K562 (cell line): ENCODE measurements at regions not wholly inside any gene's neighbourhood (a gene's known extent, or its start where the extent isn't known, plus 50 kb on each side); places are given as distances from the start of the nearest gene placed in this dataset.

Experiments
- ATAC-seq: fragments of 200-7000 bp; cut with Tn5 transposase; 3 replicates; pipeline ENCODE4 v1.9.1; 2020; ENCODE audit warnings: moderate library complexity
- BruUV-seq: library from RNA; stranded (reverse); fragments of 400-500 nt; replicated peaks from 2 replicates; lab custom pipeline; 2021; lab: Mats Ljungman, UMichigan
- CTCF ChIA-PET: fragments of 300-600 bp; formaldehyde crosslinking; extraction: SDS; loops from one replicate; lab custom pipeline; 2021; ENCODE audit warnings: low intra/inter-chr PET ratio; lab: Yijun Ruan, JAX
- POLR2A ChIA-PET: fragments of 300-600, 350-650 bp; sonication (Branson Sonifier 250); formaldehyde crosslinking; extraction: SDS; loops from one replicate; lab custom pipeline; 2021; ENCODE audit warnings: antibody characterized with exemption, inconsistent platforms; lab: Yijun Ruan, JAX
- DNase-seq, 4 experiments: peaks; one replicate each; pipeline versions ENCODE4 v3.0.0 to v3.0.0-alpha.2; 2011 to 2018; ENCODE audit warnings: low spot score in 3 of 4, mixed read lengths in 3 of 4; ENCODE audit errors: extremely low read depth in 1 of 4
- FAIRE-seq: peaks from 2 replicates; lab custom pipeline; 2011; peaks lifted over from hg19 to GRCh38; lab: Jason Lieb, UNC
- H2AFZ ChIP-seq: 2 replicates; pipeline ENCODE4 v1.6.0; 2011; ENCODE audit warnings: low read depth, low read length, control low read depth, inconsistent platforms
- H3K27ac ChIP-seq: fragments of 200-600 bp; 3 replicates; pipeline ENCODE4 v1.8.0; 2011; ENCODE audit warnings: low read depth, mild to moderate bottlenecking, control low read depth, inconsistent platforms, low read length, moderate library complexity, mixed read lengths; ENCODE audit errors: extremely low read depth
- H3K27me3 ChIP-seq, 2 experiments: fragments of 300-600 bp in 1 of 2; 2 replicates in 1 of 2; 3 replicates in 1 of 2; pipeline versions ENCODE4 v1.6.0 to v1.8.0; 2011; ENCODE audit warnings: inconsistent platforms in 2 of 2, low read length in 2 of 2, mild to moderate bottlenecking in 1 of 2, mixed read lengths in 1 of 2, moderate library complexity in 1 of 2; ENCODE audit not compliant: control insufficient read depth in 2 of 2, insufficient read depth in 2 of 2
- H3K36me3 ChIP-seq: fragments of 300-600 bp; 3 replicates; pipeline ENCODE4 v1.8.0; 2011; ENCODE audit warnings: mild to moderate bottlenecking, low read length, inconsistent platforms; ENCODE audit not compliant: control insufficient read depth, insufficient read depth
- H3K4me1 ChIP-seq, 2 experiments: fragments of 200-600 bp in 1 of 2; replicated peaks in 1 of 2; 2 replicates in 1 of 2; 3 replicates in 1 of 2; pipeline versions ENCODE4 v1.5.1 to v1.8.0; 2011; ENCODE audit warnings: inconsistent platforms in 2 of 2, low read length in 2 of 2, mild to moderate bottlenecking in 1 of 2, mixed read lengths in 1 of 2, moderate library complexity in 1 of 2; ENCODE audit not compliant: control insufficient read depth in 2 of 2, insufficient read depth in 2 of 2
- H3K4me2 ChIP-seq: 2 replicates; pipeline ENCODE4 v1.6.1; 2011; ENCODE audit warnings: low read length, control low read depth, inconsistent platforms, mixed read lengths; ENCODE audit not compliant: insufficient read depth
- H3K4me3 ChIP-seq: fragments of 200-600 bp; sonication (generic), shearing (Covaris generic); 2 replicates; pipeline ENCODE4 v1.5.1; 2016; ENCODE audit warnings: control low read depth, inconsistent platforms
- H3K79me2 ChIP-seq: fragments of 200-600 bp; 3 replicates; pipeline ENCODE4 v1.8.0; 2011; ENCODE audit warnings: low read length, inconsistent platforms; ENCODE audit not compliant: control insufficient read depth, insufficient read depth
- H3K9ac ChIP-seq, 2 experiments: 2 replicates each; pipeline versions ENCODE4 v1.6.0 to v1.6.1; 2011; ENCODE audit warnings: low read depth in 2 of 2, low read length in 2 of 2, control low read depth in 1 of 2, inconsistent platforms in 1 of 2, mild to moderate bottlenecking in 1 of 2, mixed read lengths in 1 of 2; ENCODE audit not compliant: insufficient read depth in 1 of 2
- H3K9me1 ChIP-seq: one replicate; pipeline ENCODE4 v1.6.0; 2011; ENCODE audit warnings: inconsistent platforms, mild to moderate bottlenecking, low read length, moderate library complexity; ENCODE audit not compliant: control insufficient read depth, insufficient read depth
- H3K9me3 ChIP-seq: replicated peaks from 2 replicates; pipeline ENCODE4 v1.5.1; 2011; ENCODE audit warnings: low read depth, low read length, inconsistent platforms; ENCODE audit not compliant: control insufficient read depth, insufficient read depth
- H4K20me1 ChIP-seq: replicated peaks from 2 replicates; pipeline ENCODE4 v1.6.1; 2011; ENCODE audit warnings: low read length, inconsistent platforms, mixed read lengths; ENCODE audit not compliant: control insufficient read depth, insufficient read depth
- CXXC5 ChIP-seq: fragments of 250-450 bp; sonication (Bioruptor Pico); IDR thresholded peaks from 2 replicates; pipeline ENCODE4 v1.8.0; 2022; ENCODE audit warnings: inconsistent platforms, mild to moderate bottlenecking, moderate library complexity
- FOXJ2 ChIP-seq: fragments of 200-800 bp; sonication (Bioruptor generic); IDR thresholded peaks from 2 replicates; pipeline ENCODE4 v1.6.1; 2016; ENCODE audit warnings: missing genetic modification characterization, missing compliant biosample characterization
- FOXK1 ChIP-seq: sonication (generic); formaldehyde crosslinking; IDR thresholded peaks from 2 replicates; pipeline ENCODE4 v1.8.0; 2022; ENCODE audit warnings: missing genetic modification reagents, mild to moderate bottlenecking, borderline replicate concordance
- NFXL1 ChIP-seq: fragments of 450-650 bp; formaldehyde crosslinking; IDR thresholded peaks from 2 replicates; pipeline ENCODE4 v1.4.0; 2021; ENCODE audit warnings: mild to moderate bottlenecking
- SIRT6 ChIP-seq: IDR thresholded peaks from one replicate; pipeline ENCODE4 v1.6.1; 2012; ENCODE audit warnings: low read depth, mild to moderate bottlenecking, control low read depth, inconsistent platforms, low read length, moderate library complexity
- TCFL5 ChIP-seq: fragments of 250-450 bp; sonication (Bioruptor Pico); conservative IDR thresholded peaks from 2 replicates; pipeline ENCODE4 v1.6.1; 2021; ENCODE audit warnings: mild to moderate bottlenecking, moderate library complexity, matching md5 sums
- XRCC3 ChIP-seq: fragments of 450-650 bp; IDR thresholded peaks from 2 replicates; pipeline ENCODE4 v1.6.1; 2017; ENCODE audit warnings: mild to moderate bottlenecking, moderate library complexity
- XRCC5 ChIP-seq: fragments of 200-400 bp; formaldehyde crosslinking; IDR thresholded peaks from 2 replicates; pipeline ENCODE4 v1.6.1; 2017; ENCODE audit warnings: low read depth, mild to moderate bottlenecking, low read length
- ZC3H11A ChIP-seq: IDR thresholded peaks from 2 replicates; pipeline ENCODE4 v1.6.1; 2012; ENCODE audit warnings: low read depth, low read length, improper control_type of control experiment
- ZNF431 ChIP-seq: sonication (generic); formaldehyde crosslinking; IDR thresholded peaks from 2 replicates; pipeline ENCODE4 v1.8.0; 2022; ENCODE audit warnings: mild to moderate bottlenecking, missing genetic modification reagents
- ZNF77 ChIP-seq: fragments of 250-450 bp; sonication (Bioruptor Pico); IDR thresholded peaks from 2 replicates; pipeline ENCODE4 v1.5.0; 2020
- ZZZ3 ChIP-seq: fragments of 450-650 bp; IDR thresholded peaks from 2 replicates; pipeline ENCODE4 v1.6.1; 2016; ENCODE audit warnings: antibody characterized with exemption, mild to moderate bottlenecking, moderate library complexity
- WGBS: fragments of 100-300 bp; shearing (Covaris generic); methylation state at CpG from one replicate; pipeline ENCODE4 v1.1.6; 2016; ENCODE audit warnings: low coverage, mixed read lengths; ENCODE audit not compliant: insufficient coverage; ENCODE audit errors: missing lambda C conversion rate; 5-methylcytosine and 5-hydroxymethylcytosine counted together
- in situ Hi-C: fragments of 300-500 bp; cut with MboI; formaldehyde crosslinking; loops from 4 replicates; pipeline ENCODE4 v1.15.0; 2018; ENCODE audit warnings: inconsistent platforms, mixed read lengths
- intact Hi-C: fragments of 100-400 bp; cut with micrococcal nuclease; formaldehyde crosslinking; loops from 2 replicates; pipeline ENCODE4 v1.14.2; 2022
- TF ChIP-seq, protein P1 (sequence below): fragments of 450-650 bp; IDR thresholded peaks from 2 replicates; pipeline ENCODE4 v1.6.1; 2018; ENCODE audit not compliant: partially characterized antibody
- TF ChIP-seq, protein P2 (sequence below): sonication (generic); IDR thresholded peaks from 2 replicates; pipeline ENCODE4 v1.6.1; 2016
- TF ChIP-seq, protein P3 (sequence below): fragments of 450-650 bp; IDR thresholded peaks from 2 replicates; pipeline ENCODE4 v1.6.1; 2017; ENCODE audit warnings: mild to moderate bottlenecking, moderate library complexity
- TF ChIP-seq, protein P4 (sequence below): sonication (generic); formaldehyde crosslinking; IDR thresholded peaks from 2 replicates; pipeline ENCODE4 v1.8.1; 2023; ENCODE audit warnings: mild to moderate bottlenecking, missing genetic modification reagents, moderate library complexity
- TF ChIP-seq, protein P5 (sequence below): sonication (generic); formaldehyde crosslinking; IDR thresholded peaks from 2 replicates; pipeline ENCODE4 v1.9.0; 2022; ENCODE audit warnings: mild to moderate bottlenecking, missing genetic modification reagents

DNA sequence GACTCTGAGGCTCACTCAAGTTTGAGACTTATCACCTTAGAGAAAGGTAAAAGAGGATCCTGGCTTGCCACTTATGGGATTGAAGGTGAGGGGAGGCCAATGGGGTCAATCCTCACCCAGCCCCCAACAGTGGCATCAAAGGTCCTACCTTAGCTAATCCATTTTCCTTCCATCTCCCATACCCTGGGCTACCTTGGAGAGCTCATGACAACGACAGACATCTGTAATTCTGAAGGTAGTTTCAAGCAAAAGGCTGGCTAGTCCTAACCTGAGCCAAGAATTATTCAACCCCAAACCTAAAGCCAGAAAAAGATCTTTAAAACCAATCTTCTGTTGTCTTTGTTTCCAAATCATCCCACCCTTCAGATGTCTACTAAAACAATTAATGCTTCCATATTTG, 179.2 kb upstream of the GHITM start:
- no peak overlapping the region for H3K4me3 ChIP-seq
- H3K4me1 ChIP-seq, result no peaks in the 10 kb centered on the region
- H3K9me3 ChIP-seq, result no peaks in the 10 kb centered on the region
- H3K4me2 ChIP-seq, result no peak overlapping the region
- H3K9ac ChIP-seq, result no peak overlapping the region
- H4K20me1 ChIP-seq, result no peaks in the 10 kb centered on the region
- CTCF ChIA-PET, result interaction anchor here (0.6 kb wide), 1 partner anchor 45 kb away, joined by 4 read pairs; no protein-coding TSS in a partner anchor
- in situ Hi-C loops (no loop called here), intact Hi-C loops (no loop called here)
- ATAC-seq, result no peak
- no TSS peak for BruUV-seq
- FAIRE-seq, result no peak
- H3K27ac ChIP-seq, result no peak overlapping the region
- H3K27me3 ChIP-seq, result no peaks in the 10 kb centered on the region
- TF ChIP-seq, protein P1, sequence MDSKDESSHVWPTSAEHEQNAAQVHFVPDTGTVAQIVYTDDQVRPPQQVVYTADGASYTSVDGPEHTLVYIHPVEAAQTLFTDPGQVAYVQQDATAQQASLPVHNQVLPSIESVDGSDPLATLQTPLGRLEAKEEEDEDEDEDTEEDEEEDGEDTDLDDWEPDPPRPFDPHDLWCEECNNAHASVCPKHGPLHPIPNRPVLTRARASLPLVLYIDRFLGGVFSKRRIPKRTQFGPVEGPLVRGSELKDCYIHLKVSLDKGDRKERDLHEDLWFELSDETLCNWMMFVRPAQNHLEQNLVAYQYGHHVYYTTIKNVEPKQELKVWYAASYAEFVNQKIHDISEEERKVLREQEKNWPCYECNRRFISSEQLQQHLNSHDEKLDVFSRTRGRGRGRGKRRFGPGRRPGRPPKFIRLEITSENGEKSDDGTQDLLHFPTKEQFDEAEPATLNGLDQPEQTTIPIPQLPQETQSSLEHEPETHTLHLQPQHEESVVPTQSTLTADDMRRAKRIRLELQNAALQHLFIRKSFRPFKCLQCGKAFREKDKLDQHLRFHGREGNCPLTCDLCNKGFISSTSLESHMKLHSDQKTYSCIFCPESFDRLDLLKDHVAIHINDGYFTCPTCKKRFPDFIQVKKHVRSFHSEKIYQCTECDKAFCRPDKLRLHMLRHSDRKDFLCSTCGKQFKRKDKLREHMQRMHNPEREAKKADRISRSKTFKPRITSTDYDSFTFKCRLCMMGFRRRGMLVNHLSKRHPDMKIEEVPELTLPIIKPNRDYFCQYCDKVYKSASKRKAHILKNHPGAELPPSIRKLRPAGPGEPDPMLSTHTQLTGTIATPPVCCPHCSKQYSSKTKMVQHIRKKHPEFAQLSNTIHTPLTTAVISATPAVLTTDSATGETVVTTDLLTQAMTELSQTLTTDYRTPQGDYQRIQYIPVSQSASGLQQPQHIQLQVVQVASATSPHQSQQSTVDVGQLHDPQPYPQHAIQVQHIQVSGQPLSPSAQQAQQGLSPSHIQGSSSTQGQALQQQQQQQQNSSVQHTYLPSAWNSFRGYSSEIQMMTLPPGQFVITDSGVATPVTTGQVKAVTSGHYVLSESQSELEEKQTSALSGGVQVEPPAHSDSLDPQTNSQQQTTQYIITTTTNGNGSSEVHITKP, result no peak
- TF ChIP-seq NFXL1 (CRISPR knock-in tag), result no peak
- no peak for TF ChIP-seq CXXC5 (CRISPR knock-in tag)
- TF ChIP-seq, protein P2, sequence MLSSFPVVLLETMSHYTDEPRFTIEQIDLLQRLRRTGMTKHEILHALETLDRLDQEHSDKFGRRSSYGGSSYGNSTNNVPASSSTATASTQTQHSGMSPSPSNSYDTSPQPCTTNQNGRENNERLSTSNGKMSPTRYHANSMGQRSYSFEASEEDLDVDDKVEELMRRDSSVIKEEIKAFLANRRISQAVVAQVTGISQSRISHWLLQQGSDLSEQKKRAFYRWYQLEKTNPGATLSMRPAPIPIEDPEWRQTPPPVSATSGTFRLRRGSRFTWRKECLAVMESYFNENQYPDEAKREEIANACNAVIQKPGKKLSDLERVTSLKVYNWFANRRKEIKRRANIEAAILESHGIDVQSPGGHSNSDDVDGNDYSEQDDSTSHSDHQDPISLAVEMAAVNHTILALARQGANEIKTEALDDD, result no peak
- no peak for TF ChIP-seq XRCC3
- no peak for TF ChIP-seq XRCC5
- TF ChIP-seq ZC3H11A, result no peak
- no peak for TF ChIP-seq TCFL5 (CRISPR knock-in tag)
- no peak for TF ChIP-seq ZNF431
- TF ChIP-seq, protein P3, sequence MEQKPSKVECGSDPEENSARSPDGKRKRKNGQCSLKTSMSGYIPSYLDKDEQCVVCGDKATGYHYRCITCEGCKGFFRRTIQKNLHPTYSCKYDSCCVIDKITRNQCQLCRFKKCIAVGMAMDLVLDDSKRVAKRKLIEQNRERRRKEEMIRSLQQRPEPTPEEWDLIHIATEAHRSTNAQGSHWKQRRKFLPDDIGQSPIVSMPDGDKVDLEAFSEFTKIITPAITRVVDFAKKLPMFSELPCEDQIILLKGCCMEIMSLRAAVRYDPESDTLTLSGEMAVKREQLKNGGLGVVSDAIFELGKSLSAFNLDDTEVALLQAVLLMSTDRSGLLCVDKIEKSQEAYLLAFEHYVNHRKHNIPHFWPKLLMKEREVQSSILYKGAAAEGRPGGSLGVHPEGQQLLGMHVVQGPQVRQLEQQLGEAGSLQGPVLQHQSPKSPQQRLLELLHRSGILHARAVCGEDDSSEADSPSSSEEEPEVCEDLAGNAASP, result no peak
- TF ChIP-seq ZZZ3, result no peak
- TF ChIP-seq, protein P4, sequence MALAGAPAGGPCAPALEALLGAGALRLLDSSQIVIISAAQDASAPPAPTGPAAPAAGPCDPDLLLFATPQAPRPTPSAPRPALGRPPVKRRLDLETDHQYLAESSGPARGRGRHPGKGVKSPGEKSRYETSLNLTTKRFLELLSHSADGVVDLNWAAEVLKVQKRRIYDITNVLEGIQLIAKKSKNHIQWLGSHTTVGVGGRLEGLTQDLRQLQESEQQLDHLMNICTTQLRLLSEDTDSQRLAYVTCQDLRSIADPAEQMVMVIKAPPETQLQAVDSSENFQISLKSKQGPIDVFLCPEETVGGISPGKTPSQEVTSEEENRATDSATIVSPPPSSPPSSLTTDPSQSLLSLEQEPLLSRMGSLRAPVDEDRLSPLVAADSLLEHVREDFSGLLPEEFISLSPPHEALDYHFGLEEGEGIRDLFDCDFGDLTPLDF (CRISPR knock-in tag), result no peak
- TF ChIP-seq SIRT6, result no peak
- no peak for TF ChIP-seq FOXK1 (CRISPR knock-in tag)
- no peak for TF ChIP-seq ZNF77
- no peak for TF ChIP-seq FOXJ2 (tag)
- TF ChIP-seq, protein P5, sequence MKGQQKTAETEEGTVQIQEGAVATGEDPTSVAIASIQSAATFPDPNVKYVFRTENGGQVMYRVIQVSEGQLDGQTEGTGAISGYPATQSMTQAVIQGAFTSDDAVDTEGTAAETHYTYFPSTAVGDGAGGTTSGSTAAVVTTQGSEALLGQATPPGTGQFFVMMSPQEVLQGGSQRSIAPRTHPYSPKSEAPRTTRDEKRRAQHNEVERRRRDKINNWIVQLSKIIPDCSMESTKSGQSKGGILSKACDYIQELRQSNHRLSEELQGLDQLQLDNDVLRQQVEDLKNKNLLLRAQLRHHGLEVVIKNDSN (CRISPR knock-in tag), result no peak
- 5% methylated on average over 1 of the region's 1 CpG for WGBS
- POLR2A ChIA-PET, result no interaction called here
- H3K36me3 ChIP-seq, result no peaks in the 10 kb centered on the region
- H2AFZ ChIP-seq, result no peak overlapping the region
- H3K79me2 ChIP-seq, result no peaks in the 10 kb centered on the region
- no peak for DNase-seq
- no peaks in the 10 kb centered on the region for H3K9me1 ChIP-seq
